SK-N-MC (cell line): ENCODE measurements at regions not wholly inside any gene's neighbourhood (a gene's known extent, or its start where the extent isn't known, plus 50 kb on each side); places are given as distances from the start of the nearest gene placed in this dataset.

Source experiments
- EZH2 ChIP-seq: fragments of 200-600 bp; sonication (generic); IDR thresholded peaks from one replicate; pipeline ENCODE4 v1.6.1; 2017; ENCODE audit warnings: antibody characterized with exemption
- POLR2AphosphoS5 ChIP-seq: IDR thresholded peaks from 2 replicates; pipeline ENCODE4 v1.6.1; 2012; ENCODE audit warnings: mild to moderate bottlenecking, low read depth, low read length, borderline replicate concordance

DNA sequence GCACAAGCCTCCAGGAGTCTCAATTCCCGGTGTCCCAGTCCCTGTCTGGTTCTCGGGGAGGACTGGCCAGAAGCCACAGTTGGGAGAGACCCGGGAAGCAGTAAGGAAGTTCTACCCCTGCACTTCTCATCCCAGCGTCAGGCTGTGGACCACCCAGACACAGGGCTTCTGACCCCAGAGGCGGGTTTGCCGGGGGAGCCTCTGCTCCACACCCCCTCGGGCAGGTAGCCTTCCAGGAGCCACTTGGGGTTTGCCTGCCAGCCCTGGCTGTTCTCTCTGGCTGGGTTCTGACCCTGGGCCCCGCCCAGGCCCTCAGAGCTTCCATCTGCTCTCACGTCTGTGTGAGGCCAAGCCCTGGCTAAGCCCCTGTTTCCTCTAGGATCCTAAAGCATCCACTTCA, 94.4 kb upstream of the GPC1 start:
- TF ChIP-seq EZH2 (no peak), POLR2AphosphoS5 (no peak)
